ENCODE measurements at regions not wholly inside any gene's neighbourhood (a gene's known extent, or its start where the extent isn't known, plus 50 kb on each side); places are given as distances from the start of the nearest gene placed in this dataset.
"Not testable (repeated sequence)": the region's sequence is repeated elsewhere in the genome, so short reads cannot be mapped to it uniquely, and the experiment has no call there.

DNA sequence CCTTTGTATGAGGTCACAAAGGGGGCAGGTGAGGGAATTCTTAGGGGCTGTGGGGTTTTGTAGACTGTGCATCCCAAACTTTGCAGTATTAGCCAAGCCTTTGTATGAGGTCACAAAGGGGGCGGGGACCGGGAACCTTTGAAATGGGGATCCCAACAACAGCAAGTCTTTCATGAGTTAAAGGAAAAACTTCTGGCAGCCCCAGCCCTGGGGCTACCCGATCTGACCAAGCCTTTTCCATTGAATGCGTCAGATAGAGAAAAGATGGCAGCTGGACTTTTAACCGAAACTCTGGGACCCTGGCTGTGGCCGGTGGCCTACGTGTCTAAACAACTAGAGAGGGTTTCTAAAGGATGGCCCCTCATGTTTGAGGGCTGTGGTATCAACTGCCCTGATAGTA lies 79.0 kb upstream of the RUBCNL start:
- not testable (repeated sequence) for DNase-seq (ENCODE audit: low spot score)

DNA sequence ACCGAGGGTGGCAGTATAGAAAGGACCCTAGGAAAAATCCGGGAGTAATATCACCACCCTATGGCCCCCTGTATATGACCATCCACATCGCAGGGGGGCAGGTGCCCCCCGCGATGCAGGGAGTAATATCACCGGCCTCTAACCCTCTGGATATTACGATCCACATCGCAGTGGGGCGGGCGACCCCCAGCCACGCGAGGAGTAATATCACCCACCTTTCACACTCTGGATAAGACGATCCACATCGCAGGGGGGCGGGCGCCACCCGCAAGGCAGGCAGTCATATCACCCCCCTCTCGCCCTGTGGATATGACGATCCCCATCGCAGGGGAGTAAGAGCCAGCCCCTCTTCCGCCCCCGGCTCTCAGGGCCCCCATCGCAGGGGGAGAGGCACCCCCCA lies 76.7 kb upstream of the RUBCNL start:
- DNase-seq (ENCODE audit: low spot score) = no peak

DNA sequence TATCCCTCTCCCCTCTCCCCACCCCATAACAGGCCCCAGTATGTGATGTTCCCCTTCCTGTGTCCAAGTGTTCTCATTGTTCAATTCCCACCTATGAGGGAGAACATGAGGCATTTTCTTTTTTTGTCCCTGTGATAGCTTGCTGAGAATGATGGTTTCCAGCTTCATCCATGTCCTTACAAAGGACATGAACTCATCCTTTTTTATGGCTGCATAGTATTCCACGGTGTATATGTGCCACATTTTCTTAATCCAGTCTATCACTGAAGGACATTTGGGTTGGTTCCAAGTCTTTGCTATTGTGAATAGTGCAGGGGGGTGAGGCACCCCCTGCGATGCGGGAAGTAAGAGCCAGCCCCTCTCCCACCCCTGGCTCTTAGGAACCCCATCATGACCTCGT lies 73.2 kb upstream of the RUBCNL start:
- not testable (repeated sequence) for DNase-seq (ENCODE audit: low spot score)

DNA sequence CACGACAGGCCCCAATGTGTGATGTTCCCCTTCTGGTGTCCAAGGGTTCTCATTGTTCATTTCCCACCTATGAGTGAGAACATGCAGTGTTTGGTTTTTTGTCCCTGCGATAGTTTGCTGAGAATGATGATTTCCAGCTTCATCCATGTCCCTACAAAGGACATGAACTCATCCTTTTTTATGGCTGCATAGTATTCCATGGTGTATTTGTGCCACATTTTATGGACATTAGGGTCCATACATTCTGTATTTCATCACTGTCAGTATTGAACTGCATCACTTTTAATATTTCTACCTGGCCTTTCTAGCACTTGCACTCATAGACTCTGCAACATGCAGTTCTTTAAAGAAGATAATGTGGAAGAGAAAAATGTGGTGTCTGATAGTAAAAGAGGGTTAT lies 70.2 kb upstream of the RUBCNL start:
- not testable (repeated sequence) for DNase-seq (ENCODE audit: low spot score)

DNA sequence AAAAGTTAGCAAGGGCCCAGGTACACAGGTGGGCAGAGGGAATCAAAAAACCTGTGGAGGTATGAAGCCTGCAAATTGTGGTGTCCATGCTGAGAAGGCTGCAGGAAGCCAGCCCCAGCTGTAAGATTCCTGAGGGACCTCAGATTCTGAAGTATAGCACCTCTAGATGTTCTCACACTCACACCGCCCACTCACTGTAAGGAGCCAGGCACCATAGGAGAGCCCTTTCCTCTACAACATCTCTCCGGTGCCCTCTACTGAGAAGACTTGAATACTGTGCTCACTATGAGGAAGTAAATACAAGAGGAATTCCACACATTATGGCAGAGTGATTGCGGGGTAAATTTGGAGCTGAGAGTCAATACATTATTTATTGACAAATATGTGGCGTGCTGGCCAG lies 68.9 kb upstream of the RUBCNL start:
- not testable (repeated sequence) for DNase-seq (ENCODE audit: low spot score)

DNA sequence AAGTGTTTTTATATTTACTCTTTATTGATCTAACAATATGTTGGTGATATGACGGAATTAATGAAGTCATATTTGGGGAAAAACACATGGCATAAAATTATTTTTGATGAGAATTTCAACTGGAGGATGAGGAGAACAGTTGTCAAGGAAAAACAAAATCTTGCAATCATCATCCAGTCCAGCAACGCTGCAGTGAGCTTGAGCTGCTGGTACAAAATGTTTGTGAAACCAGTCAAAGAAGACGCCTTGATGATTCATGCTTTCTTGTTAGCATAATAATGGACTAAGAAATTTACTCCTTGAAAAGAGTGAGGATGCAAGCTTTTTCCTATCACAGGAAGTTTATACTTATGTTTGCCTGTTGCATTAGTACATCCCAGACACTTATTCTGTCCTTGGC lies 64.1 kb upstream of the RUBCNL start:
- not testable (repeated sequence) for DNase-seq (ENCODE audit: low spot score)

DNA sequence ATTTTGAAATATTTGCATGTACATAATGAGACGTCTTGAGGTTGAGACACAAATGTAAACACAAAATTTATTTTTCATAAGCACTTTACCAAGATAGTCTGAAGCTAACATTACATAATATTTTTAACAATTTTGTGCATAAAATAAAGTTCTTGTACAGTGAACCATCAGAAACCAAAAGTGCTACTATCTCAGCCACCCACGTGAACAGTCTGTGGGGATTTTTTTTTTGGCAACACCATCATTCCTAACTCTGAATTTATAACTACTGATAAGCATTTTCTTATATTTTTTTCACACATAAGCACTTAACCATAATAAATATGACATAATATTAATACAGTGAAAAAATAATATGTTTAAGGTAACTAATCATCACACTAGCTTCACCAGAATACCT lies 62.9 kb upstream of the RUBCNL start:
- not testable (repeated sequence) for DNase-seq (ENCODE audit: low spot score)

DNA sequence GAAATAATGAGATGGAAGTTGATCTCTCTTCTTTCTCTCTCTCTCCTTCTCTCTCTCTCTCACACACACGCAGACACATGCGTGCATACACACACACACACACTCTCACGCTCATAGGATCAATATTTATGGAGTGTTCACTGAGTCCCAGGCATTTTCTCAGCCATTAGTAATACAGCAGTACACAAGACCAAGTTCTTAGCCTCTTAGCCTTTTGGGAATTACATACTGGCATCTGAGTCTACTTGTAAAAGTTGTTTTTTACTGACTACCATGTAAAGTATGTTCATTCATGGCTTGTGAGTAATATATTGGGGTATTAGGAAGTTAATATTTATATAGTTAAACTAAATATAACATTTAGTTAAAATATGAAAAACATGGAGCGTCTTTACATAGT lies 61.1 kb upstream of the RUBCNL start:
- DNase-seq (ENCODE audit: low spot score) = not testable (repeated sequence)

DNA sequence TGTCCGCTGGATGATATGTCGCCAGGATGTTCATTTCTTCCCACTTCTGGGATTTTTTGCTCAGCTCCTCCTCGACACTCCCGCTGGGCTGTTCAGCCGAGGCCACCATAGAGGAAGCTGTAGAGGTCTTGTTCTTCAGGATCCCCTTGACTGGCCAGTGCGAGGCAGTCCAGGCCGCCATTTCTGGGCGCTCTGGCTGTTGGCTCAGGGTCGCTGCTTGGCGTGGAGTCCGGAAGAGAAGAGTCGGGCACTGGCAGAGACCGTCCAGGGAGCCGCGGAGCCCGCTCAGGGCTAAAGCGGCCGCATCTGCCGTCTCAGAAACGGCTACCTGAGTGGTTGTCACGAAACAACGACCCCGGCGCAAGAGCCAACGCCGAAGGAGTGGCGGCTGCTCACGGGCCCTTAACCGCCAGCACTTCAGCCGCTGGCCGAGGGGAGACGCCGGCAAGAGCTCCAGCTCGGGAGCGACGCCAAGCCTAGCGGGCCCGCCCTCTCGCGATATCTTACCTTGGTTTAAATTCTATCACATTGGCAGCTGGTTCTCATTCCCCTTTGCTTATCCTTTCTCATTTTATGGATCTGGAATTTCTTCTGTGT lies 50.9 kb upstream of the RUBCNL start:
- peak; percentile 41 for DNase-seq (ENCODE audit: low spot score)

Measured in ureter (tissue), 1 donor.